ENCODE measurements at regions not wholly inside any gene's neighbourhood (a gene's known extent, or its start where the extent isn't known, plus 50 kb on each side); places are given as distances from the start of the nearest gene placed in this dataset.

GRCh38 chr5:116892993-116893392 lies 318.4 kb upstream of the SEMA6A start:
- TF ChIP-seq CTCF (IDR thresholded peaks at IDR 0.05): no peak
- no peak for TF ChIP-seq POLR2A (IDR thresholded peaks at IDR 0.05)
